ENCODE measurements at regions not wholly inside any gene's neighbourhood (a gene's known extent, or its start where the extent isn't known, plus 50 kb on each side); places are given as distances from the start of the nearest gene placed in this dataset.

- peak; percentile 41 for TF ChIP-seq CTCF (IDR thresholded peaks at IDR 0.05; ENCODE audit: insufficient read depth, low read length, missing control alignments)
- ChIA-PET CTCF (interaction anchor here (1.4 to 6.4 kb wide), 3 partner anchors 28 to 33 kb away, joined by 3 to 51 read pairs (median 8); no protein-coding TSS in a partner anchor), POLR2A (no interaction called here)
- DNase-seq (ENCODE audit: low read depth, low spot score) = no peak
- H3K4me3 ChIP-seq (ENCODE audit: low read depth, low read length) = no peak overlapping the region
These were observed 88.8 kb upstream of the ESX1 start for GRCh38 chrX:104343428-104344129.

GRCh38 chrX:104342065-104342464 is 87.3 kb upstream of the ESX1 start:
- POLR2A ChIA-PET = no interaction called here
- no peak for DNase-seq (ENCODE audit: low read depth, low spot score)
- CTCF ChIA-PET = interaction anchor here (0.9 to 6.4 kb wide), 6 partner anchors 9 to 146 kb away, joined by 3 to 51 read pairs (median 4); no protein-coding TSS in a partner anchor
- no peak for TF ChIP-seq CTCF (IDR thresholded peaks at IDR 0.05; ENCODE audit: insufficient read depth, low read length, missing control alignments)
- no peak overlapping the region for H3K4me3 ChIP-seq (ENCODE audit: low read depth, low read length)

GRCh38 chrX:104335756-104336155 is 81.0 kb upstream of the ESX1 start:
- DNase-seq (ENCODE audit: low read depth, low spot score) = peak; percentile 71
- ChIA-PET POLR2A (no interaction called here), CTCF (interaction anchor here (0.8 to 1.4 kb wide), 3 partner anchors 9 to 141 kb away, joined by 3 to 5 read pairs (median 5); no protein-coding TSS in a partner anchor)
- no peak overlapping the region for H3K4me3 ChIP-seq (ENCODE audit: low read depth, low read length)
- TF ChIP-seq CTCF (IDR thresholded peaks at IDR 0.05; ENCODE audit: insufficient read depth, low read length, missing control alignments) = no peak

- ChIA-PET CTCF (interaction anchor here (1.4 kb wide), 1 partner anchor 25 kb away, joined by 5 read pairs; no protein-coding TSS in a partner anchor), POLR2A (no interaction called here)
- DNase-seq (ENCODE audit: low read depth, low spot score) = no peak
- no peak for TF ChIP-seq CTCF (IDR thresholded peaks at IDR 0.05; ENCODE audit: insufficient read depth, low read length, missing control alignments)
- H3K4me3 ChIP-seq (ENCODE audit: low read depth, low read length) = no peak overlapping the region
These were observed 80.2 kb upstream of the ESX1 start for GRCh38 chrX:104334971-104335370.

- DNase-seq (ENCODE audit: low read depth, low spot score) = no peak
- TF ChIP-seq CTCF (IDR thresholded peaks at IDR 0.05; ENCODE audit: insufficient read depth, low read length, missing control alignments) = no peak
- ChIA-PET POLR2A (no interaction called here), CTCF (interaction anchor here (0.9 kb wide), 1 partner anchor 23 kb away, joined by 4 read pairs; no protein-coding TSS in a partner anchor)
- no peak overlapping the region for H3K4me3 ChIP-seq (ENCODE audit: low read depth, low read length)
These were observed 76.2 kb upstream of the ESX1 start for GRCh38 chrX:104330966-104331365.

- CTCF ChIA-PET = no interaction called here
- no peak for TF ChIP-seq CTCF (IDR thresholded peaks at IDR 0.05; ENCODE audit: insufficient read depth, low read length, missing control alignments)
- DNase-seq (ENCODE audit: low read depth, low spot score) = no peak
- POLR2A ChIA-PET = no interaction called here
- no peak overlapping the region for H3K4me3 ChIP-seq (ENCODE audit: low read depth, low read length)
These were observed 75.0 kb upstream of the ESX1 start for GRCh38 chrX:104329731-104330130.

Measured in AG04449 (cell line).